Lower leg skin (tissue), 3 donors: ENCODE measurements at regions not wholly inside any gene's neighbourhood (a gene's known extent, or its start where the extent isn't known, plus 50 kb on each side); places are given as distances from the start of the nearest gene placed in this dataset.

Experiments used
- POLR2A ChIP-seq, 2 donors: fragments of 450-650 bp; IDR thresholded peaks; one replicate each; pipeline ENCODE4 v1.6.1; 2016 to 2017; ENCODE audit warnings: antibody characterized with exemption in 2 of 2, mild to moderate bottlenecking in 1 of 2, moderate library complexity in 1 of 2
- TF ChIP-seq, protein P1 (sequence below), 3 donors: fragments of 450-650 bp; IDR thresholded peaks; one replicate each; pipeline ENCODE4 v1.5.1; 2016; ENCODE audit warnings: antibody characterized with exemption in 3 of 3, mild to moderate bottlenecking in 3 of 3, moderate library complexity in 2 of 3

DNA sequence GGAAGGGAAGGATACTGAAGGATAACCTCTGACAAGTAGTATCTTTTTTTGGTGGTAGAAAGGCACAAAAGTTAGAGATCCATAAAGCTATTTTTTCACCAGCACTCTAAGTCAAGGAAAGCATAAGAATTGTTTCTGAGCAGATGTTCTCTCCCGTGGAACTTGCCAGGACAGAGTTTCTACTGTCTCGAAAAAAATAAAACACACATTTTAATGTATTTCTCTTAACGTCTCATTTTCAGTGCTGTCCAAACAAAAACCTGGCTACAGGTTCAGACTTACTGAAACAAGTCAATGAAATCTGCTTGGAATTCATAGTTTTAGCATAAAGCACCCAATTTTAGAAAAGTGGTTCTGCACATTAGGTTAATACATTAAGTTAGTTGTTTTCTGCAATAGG is 338.3 kb downstream of the LTN1 start:
- TF ChIP-seq, protein P1, sequence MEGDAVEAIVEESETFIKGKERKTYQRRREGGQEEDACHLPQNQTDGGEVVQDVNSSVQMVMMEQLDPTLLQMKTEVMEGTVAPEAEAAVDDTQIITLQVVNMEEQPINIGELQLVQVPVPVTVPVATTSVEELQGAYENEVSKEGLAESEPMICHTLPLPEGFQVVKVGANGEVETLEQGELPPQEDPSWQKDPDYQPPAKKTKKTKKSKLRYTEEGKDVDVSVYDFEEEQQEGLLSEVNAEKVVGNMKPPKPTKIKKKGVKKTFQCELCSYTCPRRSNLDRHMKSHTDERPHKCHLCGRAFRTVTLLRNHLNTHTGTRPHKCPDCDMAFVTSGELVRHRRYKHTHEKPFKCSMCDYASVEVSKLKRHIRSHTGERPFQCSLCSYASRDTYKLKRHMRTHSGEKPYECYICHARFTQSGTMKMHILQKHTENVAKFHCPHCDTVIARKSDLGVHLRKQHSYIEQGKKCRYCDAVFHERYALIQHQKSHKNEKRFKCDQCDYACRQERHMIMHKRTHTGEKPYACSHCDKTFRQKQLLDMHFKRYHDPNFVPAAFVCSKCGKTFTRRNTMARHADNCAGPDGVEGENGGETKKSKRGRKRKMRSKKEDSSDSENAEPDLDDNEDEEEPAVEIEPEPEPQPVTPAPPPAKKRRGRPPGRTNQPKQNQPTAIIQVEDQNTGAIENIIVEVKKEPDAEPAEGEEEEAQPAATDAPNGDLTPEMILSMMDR (IDR thresholded peaks at IDR 0.05): no peak
- no peak for TF ChIP-seq POLR2A (IDR thresholded peaks at IDR 0.05)
